ENCODE measurements at regions not wholly inside any gene's neighbourhood (a gene's known extent, or its start where the extent isn't known, plus 50 kb on each side); places are given as distances from the start of the nearest gene placed in this dataset.

DNA sequence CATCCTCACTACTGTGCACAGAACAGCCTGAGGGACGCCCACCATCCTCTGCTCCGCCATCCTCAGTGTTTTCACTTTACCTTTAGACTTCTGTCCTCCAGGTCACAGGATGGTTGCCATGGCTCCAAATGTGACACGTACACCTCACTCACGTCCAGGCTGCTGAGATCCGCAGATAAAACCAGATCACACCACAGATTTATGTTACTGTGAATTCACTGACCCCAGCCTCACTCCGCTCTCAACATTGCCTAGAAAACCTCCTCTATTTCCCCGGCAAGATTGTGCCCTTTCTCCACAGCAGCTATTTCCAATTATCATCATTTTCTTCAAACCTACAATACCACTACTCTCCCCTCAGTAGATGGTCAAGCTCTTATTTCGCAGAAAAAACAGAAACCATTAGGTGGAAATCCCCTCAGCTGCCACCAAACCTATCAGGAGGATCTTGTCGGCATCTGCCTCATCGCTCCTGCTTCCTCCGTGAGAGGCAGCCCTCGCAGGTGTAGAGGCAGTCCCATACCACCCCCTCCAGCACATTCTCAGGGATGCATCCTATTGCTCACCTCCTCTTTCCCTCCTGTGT, 49.8 kb upstream of the SLC1A4 start:
- no peaks in the 10 kb centered on the region for H3K36me3 ChIP-seq
- intact Hi-C loops (cut with DNase I) = no loop called here
- no peak for ATAC-seq
- no peaks in the 10 kb centered on the region for H3K27me3 ChIP-seq
- no peak overlapping the region for H3K27ac ChIP-seq
- DNase-seq = no peak
- peaks cover 0 to 3% (median 0%) of the 10 kb centered on the region in 3 donors for H3K4me1 ChIP-seq
- TF ChIP-seq, protein P1, sequence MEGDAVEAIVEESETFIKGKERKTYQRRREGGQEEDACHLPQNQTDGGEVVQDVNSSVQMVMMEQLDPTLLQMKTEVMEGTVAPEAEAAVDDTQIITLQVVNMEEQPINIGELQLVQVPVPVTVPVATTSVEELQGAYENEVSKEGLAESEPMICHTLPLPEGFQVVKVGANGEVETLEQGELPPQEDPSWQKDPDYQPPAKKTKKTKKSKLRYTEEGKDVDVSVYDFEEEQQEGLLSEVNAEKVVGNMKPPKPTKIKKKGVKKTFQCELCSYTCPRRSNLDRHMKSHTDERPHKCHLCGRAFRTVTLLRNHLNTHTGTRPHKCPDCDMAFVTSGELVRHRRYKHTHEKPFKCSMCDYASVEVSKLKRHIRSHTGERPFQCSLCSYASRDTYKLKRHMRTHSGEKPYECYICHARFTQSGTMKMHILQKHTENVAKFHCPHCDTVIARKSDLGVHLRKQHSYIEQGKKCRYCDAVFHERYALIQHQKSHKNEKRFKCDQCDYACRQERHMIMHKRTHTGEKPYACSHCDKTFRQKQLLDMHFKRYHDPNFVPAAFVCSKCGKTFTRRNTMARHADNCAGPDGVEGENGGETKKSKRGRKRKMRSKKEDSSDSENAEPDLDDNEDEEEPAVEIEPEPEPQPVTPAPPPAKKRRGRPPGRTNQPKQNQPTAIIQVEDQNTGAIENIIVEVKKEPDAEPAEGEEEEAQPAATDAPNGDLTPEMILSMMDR (IDR thresholded peaks at IDR 0.05) = no peak
- WGBS, 2 donors = 75 to 82% methylated on average over 12 of the region's 12 CpGs
- H3K4me3 ChIP-seq = no peak overlapping the region
- H3K9me3 ChIP-seq = no peaks in the 10 kb centered on the region
- no peak for FAIRE-seq

Measured in pancreas (tissue), 10 donors.